HG02678 (cell line): ENCODE measurements at regions not wholly inside any gene's neighbourhood (a gene's known extent, or its start where the extent isn't known, plus 50 kb on each side); places are given as distances from the start of the nearest gene placed in this dataset.

Experiments used
- ATAC-seq: cut with Tn5 transposase; IDR thresholded peaks from one replicate; pipeline ENCODE4 v1.9.1; 2021; ENCODE audit warnings: mild to moderate bottlenecking, moderate library complexity; ENCODE audit not compliant: unreplicated experiment

GRCh38 chr3:18127859-18128681 is 297.1 kb downstream of the SATB1 start:
- no peak for ATAC-seq

GRCh38 chr3:18127174-18127858 is 297.8 kb downstream of the SATB1 start:
- peak; percentile 98 for ATAC-seq

GRCh38 chr3:18126772-18127171 is 298.4 kb downstream of the SATB1 start:
- no peak for ATAC-seq

GRCh38 chr3:18124501-18124900 is 300.6 kb downstream of the SATB1 start:
- ATAC-seq: no peak

GRCh38 chr3:18122264-18122663 is 302.9 kb downstream of the SATB1 start:
- no peak for ATAC-seq

GRCh38 chr3:18121020-18121419 is 304.1 kb downstream of the SATB1 start:
- no peak for ATAC-seq

GRCh38 chr3:18119866-18120265 is 305.3 kb downstream of the SATB1 start:
- ATAC-seq: no peak

GRCh38 chr3:18114894-18115293 is 310.2 kb downstream of the SATB1 start:
- no peak for ATAC-seq

- ATAC-seq: no peak
Observed at GRCh38 chr3:18113417-18113816, 311.7 kb downstream of the SATB1 start.

GRCh38 chr3:18112674-18113375 is 312.3 kb downstream of the SATB1 start:
- ATAC-seq: no peak

- ATAC-seq: peak; percentile 92
Observed at GRCh38 chr3:18111796-18112232, 313.3 kb downstream of the SATB1 start.

- ATAC-seq: no peak
Observed at GRCh38 chr3:18103591-18103990, 321.5 kb downstream of the SATB1 start.

GRCh38 chr3:18100121-18100520 is 325.0 kb downstream of the SATB1 start:
- no peak for ATAC-seq

GRCh38 chr3:18099611-18100010 is 325.5 kb downstream of the SATB1 start:
- no peak for ATAC-seq

- no peak for ATAC-seq
Observed at GRCh38 chr3:18098960-18099587, 326.1 kb downstream of the SATB1 start.

- no peak for ATAC-seq
Observed at GRCh38 chr3:18097989-18098388, 327.1 kb downstream of the SATB1 start.

- no peak for ATAC-seq
Observed at GRCh38 chr3:18097473-18097872, 327.7 kb downstream of the SATB1 start.

- no peak for ATAC-seq
Observed at GRCh38 chr3:18092726-18093125, 332.4 kb downstream of the SATB1 start.

GRCh38 chr3:18090377-18090776 is 334.8 kb downstream of the SATB1 start:
- ATAC-seq: no peak

GRCh38 chr3:18087988-18088387 is 337.2 kb downstream of the SATB1 start:
- ATAC-seq: no peak

- ATAC-seq: no peak
Observed at GRCh38 chr3:18086760-18087159, 338.4 kb downstream of the SATB1 start.
